Loucy (cell line): ENCODE measurements at regions not wholly inside any gene's neighbourhood (a gene's known extent, or its start where the extent isn't known, plus 50 kb on each side); places are given as distances from the start of the nearest gene placed in this dataset.

ENCODE experiments used
- H2AFZ ChIP-seq: fragments of 200-600 bp; sonication (generic); 2 replicates; pipeline ENCODE4 v1.6.0; 2016; ENCODE audit warnings: antibody characterized with exemption, mild to moderate bottlenecking, low read length, moderate library complexity
- H3F3A ChIP-seq: fragments of 200-600 bp; 2 replicates; pipeline ENCODE4 v1.6.0; 2016; ENCODE audit warnings: antibody characterized with exemption, low read depth, mild to moderate bottlenecking
- H3K27me3 ChIP-seq: fragments of 200-600 bp; sonication (generic); 2 replicates; pipeline ENCODE4 v1.6.1; 2014; ENCODE audit warnings: low read length, mild to moderate bottlenecking; ENCODE audit not compliant: insufficient read depth, poor library complexity, severe bottlenecking
- H3K36me3 ChIP-seq: fragments of 200-600 bp; sonication (generic); 2 replicates; pipeline ENCODE4 v1.6.1; 2016; ENCODE audit warnings: low read length; ENCODE audit not compliant: insufficient read depth
- H3K4me1 ChIP-seq: fragments of 200-600 bp; sonication (generic); 2 replicates; pipeline ENCODE4 v1.5.1; 2014; ENCODE audit warnings: low read length, mild to moderate bottlenecking; ENCODE audit not compliant: insufficient read depth, poor library complexity, severe bottlenecking
- H3K4me2 ChIP-seq: fragments of 200-600 bp; sonication (generic); 2 replicates; pipeline ENCODE4 v1.6.0; 2014; ENCODE audit warnings: antibody characterized with exemption, low read length, low read depth, mild to moderate bottlenecking; ENCODE audit not compliant: poor library complexity, severe bottlenecking
- H3K4me3 ChIP-seq: fragments of 200-600 bp; sonication (generic); 2 replicates; pipeline ENCODE4 v1.5.1; 2014; ENCODE audit warnings: low read length, mild to moderate bottlenecking, mixed read lengths; ENCODE audit not compliant: poor library complexity, severe bottlenecking
- H3K79me2 ChIP-seq: fragments of 200-600 bp; sonication (generic); 2 replicates; pipeline ENCODE4 v1.6.1; 2014; ENCODE audit warnings: low read length; ENCODE audit not compliant: insufficient read depth
- H3K9ac ChIP-seq: fragments of 200-600 bp; sonication (generic); 2 replicates; pipeline ENCODE4 v1.6.0; 2014; ENCODE audit warnings: mild to moderate bottlenecking, low read depth, low read length, moderate library complexity; ENCODE audit not compliant: poor library complexity, severe bottlenecking
- H3K9me2 ChIP-seq: fragments of 200-600 bp; sonication (generic); replicated peaks from 2 replicates; pipeline ENCODE4 v1.6.1; 2016; ENCODE audit warnings: low read depth, low read length, mixed read lengths
- H3K9me3 ChIP-seq: fragments of 200-600 bp; sonication (generic); 2 replicates; pipeline ENCODE4 v1.6.1; 2014; ENCODE audit warnings: mild to moderate bottlenecking, antibody characterized with exemption, low read length, low read depth; ENCODE audit not compliant: insufficient read depth
- H4K20me1 ChIP-seq: fragments of 200-600 bp; sonication (generic); 2 replicates; pipeline ENCODE4 v1.6.0; 2014; ENCODE audit warnings: antibody characterized with exemption, low read length, mild to moderate bottlenecking; ENCODE audit not compliant: insufficient read depth, poor library complexity, severe bottlenecking
- CTCF ChIP-seq: fragments of 200-600 bp; sonication (generic); conservative IDR thresholded peaks from 2 replicates; pipeline ENCODE4 v1.5.1; 2014; ENCODE audit warnings: mild to moderate bottlenecking, antibody characterized with exemption, low read length
- EZH2phosphoT487 ChIP-seq: fragments of 200-600 bp; IDR thresholded peaks from 2 replicates; pipeline ENCODE4 v1.6.1; 2018; ENCODE audit warnings: antibody characterized with exemption, mild to moderate bottlenecking, moderate library complexity, borderline replicate concordance

- H3K9me3 ChIP-seq, result no peaks in the 10 kb centered on the region
- H3F3A ChIP-seq, result no peaks in the 10 kb centered on the region
- TF ChIP-seq CTCF, result no peak
- TF ChIP-seq EZH2phosphoT487, result no peak
- no peaks in the 10 kb centered on the region for H3K36me3 ChIP-seq
- no peaks in the 10 kb centered on the region for H4K20me1 ChIP-seq
- H3K9me2 ChIP-seq, result no peaks in the 10 kb centered on the region
- H3K4me3 ChIP-seq, result no peak overlapping the region
- H3K4me2 ChIP-seq, result no peak overlapping the region
- no peak overlapping the region for H2AFZ ChIP-seq
- H3K9ac ChIP-seq, result no peak overlapping the region
- no peaks in the 10 kb centered on the region for H3K79me2 ChIP-seq
- H3K4me1 ChIP-seq, result no peaks in the 10 kb centered on the region
- no peaks in the 10 kb centered on the region for H3K27me3 ChIP-seq
Observed at GRCh38 chr21:41634858-41635257, 126.9 kb upstream of the TMPRSS2 start.

- Histone ChIP-seq H3K79me2 (no peaks in the 10 kb centered on the region), H3F3A (no peaks in the 10 kb centered on the region), H3K27me3 (no peaks in the 10 kb centered on the region), H3K4me3 (no peak overlapping the region), H3K4me2 (no peak overlapping the region), H3K9ac (no peak overlapping the region), H3K4me1 (no peaks in the 10 kb centered on the region), H4K20me1 (no peaks in the 10 kb centered on the region), H2AFZ (no peak overlapping the region), H3K9me3 (no peaks in the 10 kb centered on the region), H3K9me2 (no peaks in the 10 kb centered on the region), H3K36me3 (no peaks in the 10 kb centered on the region)
- TF ChIP-seq EZH2phosphoT487, result no peak
- TF ChIP-seq CTCF, result no peak
Observed at GRCh38 chr21:41634211-41634694, 126.3 kb upstream of the TMPRSS2 start.

GRCh38 chr21:41633627-41634026 is 125.7 kb upstream of the TMPRSS2 start:
- TF ChIP-seq EZH2phosphoT487 (no peak), CTCF (no peak)
- Histone ChIP-seq H3K4me1 (no peaks in the 10 kb centered on the region), H3K9me3 (no peaks in the 10 kb centered on the region), H3K4me3 (no peak overlapping the region), H3K36me3 (no peaks in the 10 kb centered on the region), H3K4me2 (no peak overlapping the region), H3K9me2 (no peaks in the 10 kb centered on the region), H4K20me1 (no peaks in the 10 kb centered on the region), H2AFZ (no peak overlapping the region), H3K79me2 (no peaks in the 10 kb centered on the region), H3K9ac (no peak overlapping the region), H3K27me3 (no peaks in the 10 kb centered on the region), H3F3A (no peaks in the 10 kb centered on the region)
